ENCODE measurements at regions not wholly inside any gene's neighbourhood (a gene's known extent, or its start where the extent isn't known, plus 50 kb on each side); places are given as distances from the start of the nearest gene placed in this dataset.

- TF ChIP-seq HOXD13 (CRISPR knock-in tag; IDR thresholded peaks at IDR 0.05; ENCODE audit: borderline replicate concordance) (no peak), ZFHX2 (tag by site-specific recombination; conservative IDR thresholded peaks at IDR 0.05) (no peak), GLI4 (tag by site-specific recombination; IDR thresholded peaks at IDR 0.05) (no peak), ZNF121 (tag by site-specific recombination; IDR thresholded peaks at IDR 0.05) (no peak), ZSCAN23 (tag by site-specific recombination; IDR thresholded peaks at IDR 0.05) (no peak), ZNF518A (tag by site-specific recombination; conservative IDR thresholded peaks at IDR 0.05; ENCODE audit: low read depth) (no peak), ZSCAN18 (tag by site-specific recombination; IDR thresholded peaks at IDR 0.05) (no peak), ZNF354C (tag by site-specific recombination; IDR thresholded peaks at IDR 0.05; ENCODE audit: borderline replicate concordance, low read depth) (no peak), PRDM6 (tag by site-specific recombination; IDR thresholded peaks at IDR 0.05) (no peak), ZNF521 (tag by site-specific recombination; IDR thresholded peaks at IDR 0.05) (no peak), ZNF585B (tag by site-specific recombination; IDR thresholded peaks at IDR 0.05) (no peak), ZNF416 (tag by site-specific recombination; IDR thresholded peaks at IDR 0.05) (no peak), ZNF10 (tag by site-specific recombination; IDR thresholded peaks at IDR 0.05) (no peak), ZNF174 (tag by site-specific recombination; IDR thresholded peaks at IDR 0.05) (no peak), ZNF292 (tag by site-specific recombination; IDR thresholded peaks at IDR 0.05; ENCODE audit: borderline replicate concordance, low read depth) (no peak), ZNF596 (tag by site-specific recombination; IDR thresholded peaks at IDR 0.05) (no peak), ZNF140 (tag by site-specific recombination; IDR thresholded peaks at IDR 0.05) (no peak), ATF2 (tag by site-specific recombination; IDR thresholded peaks at IDR 0.05; ENCODE audit: low read depth) (no peak), HOXC10 (CRISPR knock-in tag; IDR thresholded peaks at IDR 0.05) (no peak), ZBTB8A (tag by site-specific recombination; IDR thresholded peaks at IDR 0.05) (no peak)
- H3K4me1 ChIP-seq (ENCODE audit: control insufficient read depth, insufficient read depth, low read length): no peaks in the 10 kb centered on the region
- CTCF ChIA-PET: no interaction called here
- H3K36me3 ChIP-seq (ENCODE audit: control insufficient read depth in 2 of 2, insufficient read depth in 1 of 2, low read length in 2 of 2): no peaks in the 10 kb centered on the region
- H3K9me3 ChIP-seq (ENCODE audit: control insufficient read depth, insufficient read depth, low read depth, low read length): no peaks in the 10 kb centered on the region
- POLR2A ChIA-PET: no interaction called here
- no peak overlapping the region for H3K27ac ChIP-seq (ENCODE audit: extremely low read depth, low read depth, low read length)
- H3K4me3 ChIP-seq (ENCODE audit: low read depth, low read length): no peak overlapping the region
Measured at GRCh38 chr1:166351676-166352075, 184.9 kb upstream of the FAM78B start.
